ENCODE measurements at regions not wholly inside any gene's neighbourhood (a gene's known extent, or its start where the extent isn't known, plus 50 kb on each side); places are given as distances from the start of the nearest gene placed in this dataset.

- Histone ChIP-seq H4K20me1 (replicated peaks; ENCODE audit: control insufficient read depth, insufficient read depth, low read length) (no peaks in the 10 kb centered on the region), H2AFZ (ENCODE audit: low read depth, low read length) (no peak overlapping the region), H3K4me3 (peak overlapping the region; percentile 50), H3K79me2 (ENCODE audit: control insufficient read depth, insufficient read depth, low read length) (peaks cover 67% of the 10 kb centered on the region), H3K27ac (ENCODE audit: extremely low read depth, low read depth, low read length) (peak overlapping the region; percentile 79), H3K4me1 (replicated peaks in 1 of 2; ENCODE audit: control insufficient read depth in 2 of 2, insufficient read depth in 2 of 2, low read length in 2 of 2) (peaks cover 0 to 5% of the 10 kb centered on the region in 2 experiments; a peak in 2 of 5 replicates), H3K9me1 (ENCODE audit: control insufficient read depth, insufficient read depth, low read length) (no peaks in the 10 kb centered on the region), H3K9me3 (replicated peaks; ENCODE audit: control insufficient read depth, insufficient read depth, low read depth, low read length) (no peaks in the 10 kb centered on the region), H3K9ac (ENCODE audit: insufficient read depth in 1 of 2, low read depth in 2 of 2, low read length in 2 of 2) (peak overlapping the region in 1 of 2 experiments; percentile 79; a peak in 3 of 4 replicates), H3K36me3 (ENCODE audit: control insufficient read depth, insufficient read depth, low read length) (no peaks in the 10 kb centered on the region), H3K27me3 (ENCODE audit: control insufficient read depth in 2 of 2, insufficient read depth in 2 of 2, low read length in 2 of 2) (no peaks in the 10 kb centered on the region), H3K4me2 (ENCODE audit: insufficient read depth, low read length) (peak overlapping the region; percentile 59; the same call in 1 of the 2 replicates)
- DNase-seq (ENCODE audit: extremely low read depth in 1 of 4, low spot score in 3 of 4): peak in 1 of 4 experiments; percentile 64
- POLR2A ChIA-PET: interaction anchor here (0.8 kb wide), 1 partner anchor 11 kb away, joined by 4 read pairs; no protein-coding TSS in a partner anchor
- TF ChIP-seq NFIC (IDR thresholded peaks at IDR 0.05) (peak; percentile 82), UBTF (IDR thresholded peaks at IDR 0.05; ENCODE audit: borderline replicate concordance in 1 of 2, low read depth in 2 of 2, low read length in 2 of 2) (0 out of 4 replicates have a peak, but pooled peaks of 1 of the 2 experiments have one; percentile 6), CCAR2 (IDR thresholded peaks at IDR 0.05; ENCODE audit: low read depth, low read length) (no peak), PRDM10 (IDR thresholded peaks at IDR 0.05; ENCODE audit: partially characterized antibody) (peak; percentile 16), SMAD3 (CRISPR knock-in tag; conservative IDR thresholded peaks at IDR 0.05) (no peak), FOXJ3 (CRISPR knock-in tag; IDR thresholded peaks at IDR 0.05) (no peak), CHD1 (IDR thresholded peaks at IDR 0.05; ENCODE audit: low read length) (peak; percentile 16), HDGF (IDR thresholded peaks at IDR 0.05) (no peak), YY1 (IDR thresholded peaks at IDR 0.05; ENCODE audit: borderline replicate concordance in 1 of 3, control insufficient read depth in 1 of 3, extremely low read depth in 1 of 3, insufficient read depth in 3 of 3, insufficient read length in 1 of 3, insufficient replicate concordance in 2 of 3, low read depth in 1 of 3, low read length in 2 of 3) (peak in 1 of 3 experiments; percentile 60), BCLAF1 (IDR thresholded peaks at IDR 0.05; ENCODE audit: borderline replicate concordance in 1 of 2, control insufficient read depth in 1 of 2, low read depth in 2 of 2, low read length in 1 of 2) (no peak)
- no peak for FAIRE-seq
- 0% methylated on average over 2 of the region's 2 CpGs for WGBS (ENCODE audit: insufficient coverage, low coverage, missing lambda C conversion rate)
- CTCF ChIA-PET (ENCODE audit: low intra/inter-chr PET ratio): no interaction called here
- in situ Hi-C loops (cut with MboI) (no loop called here), intact Hi-C loops (cut with micrococcal nuclease) (loop anchor here (10.0 kb wide), 1 partner anchor 68 kb away; no protein-coding TSS in a partner anchor)
- BruUV-seq (replicated peaks): no TSS peak
- ATAC-seq: peak; percentile 43
Measured at GRCh38 chr6:164336455-164336854, 921.9 kb downstream of the QKI start.

All from K562 (cell line).